ENCODE measurements at regions not wholly inside any gene's neighbourhood (a gene's known extent, or its start where the extent isn't known, plus 50 kb on each side); places are given as distances from the start of the nearest gene placed in this dataset.
A peak's percentile ranks its signal among the peaks of the same experiment; 100 is the strongest.

- no peak overlapping the region for H3K4me3 Mint-ChIP-seq
- H3K9me3 Mint-ChIP-seq, result no peaks in the 10 kb centered on the region
- no peak for TF ChIP-seq CTCF (IDR thresholded peaks at IDR 0.05; ENCODE audit: unreplicated experiment in 3 of 3)
- peaks cover 26% of the 10 kb centered on the region for H3K4me1 Mint-ChIP-seq
- H3K36me3 Mint-ChIP-seq (ENCODE audit: low read depth), result peaks cover 9% of the 10 kb centered on the region
- peak overlapping the region in 2 of 3 experiments; percentile 7 to 44 for H3K27ac Mint-ChIP-seq
- no peaks in the 10 kb centered on the region for H3K27me3 Mint-ChIP-seq (ENCODE audit: low read depth)
Observed at GRCh38 chr21:14880922-14881321, 183.9 kb downstream of the NRIP1 start.

GRCh38 chr21:14879458-14879857, 185.3 kb downstream of the NRIP1 start:
- no peak for TF ChIP-seq CTCF (IDR thresholded peaks at IDR 0.05; ENCODE audit: unreplicated experiment in 3 of 3)
- H3K4me1 Mint-ChIP-seq, result peaks cover 30% of the 10 kb centered on the region
- H3K36me3 Mint-ChIP-seq (ENCODE audit: low read depth), result peaks cover 9% of the 10 kb centered on the region
- no peaks in the 10 kb centered on the region for H3K27me3 Mint-ChIP-seq (ENCODE audit: low read depth)
- no peak overlapping the region for H3K4me3 Mint-ChIP-seq
- H3K27ac Mint-ChIP-seq, result peak overlapping the region in 1 of 3 experiments; percentile 93
- H3K9me3 Mint-ChIP-seq, result no peaks in the 10 kb centered on the region

GRCh38 chr21:14878971-14879370, 185.8 kb downstream of the NRIP1 start:
- peak overlapping the region in 2 of 3 experiments; percentile 75 to 93 for H3K27ac Mint-ChIP-seq
- H3K36me3 Mint-ChIP-seq (ENCODE audit: low read depth), result peaks cover 9% of the 10 kb centered on the region
- TF ChIP-seq CTCF (IDR thresholded peaks at IDR 0.05; ENCODE audit: unreplicated experiment in 3 of 3), result no peak
- no peaks in the 10 kb centered on the region for H3K27me3 Mint-ChIP-seq (ENCODE audit: low read depth)
- H3K4me3 Mint-ChIP-seq, result no peak overlapping the region
- H3K9me3 Mint-ChIP-seq, result no peaks in the 10 kb centered on the region
- H3K4me1 Mint-ChIP-seq, result peaks cover 30% of the 10 kb centered on the region

GRCh38 chr21:14877581-14878228, 187.1 kb downstream of the NRIP1 start:
- TF ChIP-seq CTCF (IDR thresholded peaks at IDR 0.05; ENCODE audit: unreplicated experiment in 3 of 3), result no peak
- H3K9me3 Mint-ChIP-seq, result no peaks in the 10 kb centered on the region
- peak overlapping the region; percentile 69 to 93 (median 75) for H3K27ac Mint-ChIP-seq
- H3K4me3 Mint-ChIP-seq, result no peak overlapping the region
- no peaks in the 10 kb centered on the region for H3K27me3 Mint-ChIP-seq (ENCODE audit: low read depth)
- H3K4me1 Mint-ChIP-seq, result peaks cover 30% of the 10 kb centered on the region
- H3K36me3 Mint-ChIP-seq (ENCODE audit: low read depth), result peaks cover 6% of the 10 kb centered on the region

- H3K27ac Mint-ChIP-seq, result peak overlapping the region; percentile 69 to 93 (median 75)
- no peak overlapping the region for H3K4me3 Mint-ChIP-seq
- TF ChIP-seq CTCF (IDR thresholded peaks at IDR 0.05; ENCODE audit: unreplicated experiment in 3 of 3), result no peak
- peaks cover 6% of the 10 kb centered on the region for H3K36me3 Mint-ChIP-seq (ENCODE audit: low read depth)
- peaks cover 30% of the 10 kb centered on the region for H3K4me1 Mint-ChIP-seq
- no peaks in the 10 kb centered on the region for H3K9me3 Mint-ChIP-seq
- no peaks in the 10 kb centered on the region for H3K27me3 Mint-ChIP-seq (ENCODE audit: low read depth)
Observed at GRCh38 chr21:14876524-14876840, 188.3 kb downstream of the NRIP1 start.
